ENCODE measurements at regions not wholly inside any gene's neighbourhood (a gene's known extent, or its start where the extent isn't known, plus 50 kb on each side); places are given as distances from the start of the nearest gene placed in this dataset.

- POLR2A ChIA-PET (ENCODE audit: low non-redundant PET): no interaction called here
- no peak overlapping the region for H3K27ac ChIP-seq
- CTCF ChIA-PET: interaction anchor here (0.6 kb wide), 1 partner anchor 725 kb away, joined by 7 read pairs; no protein-coding TSS in a partner anchor
- no peak for DNase-seq (ENCODE audit: low spot score)
- TF ChIP-seq CTCF (conservative IDR thresholded peaks at IDR 0.05; ENCODE audit: low read depth): no peak
These were observed 219.4 kb downstream of the FOXL1 start for GRCh38 chr16:86797700-86798099.

DNA sequence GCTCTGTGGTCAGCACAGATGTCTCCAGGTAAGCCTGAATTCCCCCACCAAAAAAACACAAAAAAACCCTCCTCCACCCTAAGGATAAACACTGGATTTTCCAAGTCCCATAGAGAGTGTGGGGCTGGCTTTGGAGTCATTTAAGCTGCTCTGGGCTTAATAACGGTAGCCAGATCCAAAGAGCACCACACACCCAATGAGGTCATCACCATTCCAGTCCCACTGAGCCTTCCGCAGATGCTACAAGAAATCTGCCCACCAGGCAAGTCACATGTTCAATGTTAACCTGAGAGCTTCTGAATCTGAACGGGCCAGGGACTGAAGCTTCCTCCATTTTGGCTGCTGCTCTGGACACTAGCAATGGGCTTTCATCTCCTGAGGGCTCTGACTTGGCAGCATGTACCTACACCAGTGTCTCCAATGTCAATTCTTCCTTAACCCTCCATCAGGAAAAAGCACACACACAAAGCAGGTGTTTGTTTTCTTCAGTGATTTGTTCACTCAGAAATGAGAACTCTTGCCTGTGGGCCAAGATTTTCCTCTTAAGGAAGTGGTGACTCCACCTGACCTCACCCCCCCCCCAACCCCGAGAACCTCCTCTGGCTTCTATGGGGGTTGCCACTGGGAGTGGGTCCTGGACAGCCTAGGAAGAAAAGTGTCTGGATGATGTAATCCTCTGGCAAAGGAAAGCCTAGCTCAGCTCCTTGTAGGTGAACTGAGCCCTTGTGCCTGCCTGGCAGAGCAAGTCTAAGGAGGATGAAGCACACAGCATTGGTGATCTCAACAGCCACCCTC, 220.1 kb downstream of the FOXL1 start:
- DNase-seq (ENCODE audit: low spot score): no peak
- TF ChIP-seq CTCF (conservative IDR thresholded peaks at IDR 0.05; ENCODE audit: low read depth): no peak
- POLR2A ChIA-PET (ENCODE audit: low non-redundant PET): no interaction called here
- no peak overlapping the region for H3K27ac ChIP-seq
- CTCF ChIA-PET: interaction anchor here (0.6 to 1.1 kb wide), 2 partner anchors 254 to 725 kb away, joined by 6 to 7 read pairs; no protein-coding TSS in a partner anchor

- ChIA-PET CTCF (interaction anchor here (0.7 to 1.1 kb wide), 2 partner anchors 92 to 253 kb away, joined by 3 to 6 read pairs; no protein-coding TSS in a partner anchor), POLR2A (ENCODE audit: low non-redundant PET) (no interaction called here)
- no peak overlapping the region for H3K27ac ChIP-seq
- TF ChIP-seq CTCF (conservative IDR thresholded peaks at IDR 0.05; ENCODE audit: low read depth): no peak
- no peak for DNase-seq (ENCODE audit: low spot score)
These were observed 221.0 kb downstream of the FOXL1 start for GRCh38 chr16:86799367-86799766.

DNA sequence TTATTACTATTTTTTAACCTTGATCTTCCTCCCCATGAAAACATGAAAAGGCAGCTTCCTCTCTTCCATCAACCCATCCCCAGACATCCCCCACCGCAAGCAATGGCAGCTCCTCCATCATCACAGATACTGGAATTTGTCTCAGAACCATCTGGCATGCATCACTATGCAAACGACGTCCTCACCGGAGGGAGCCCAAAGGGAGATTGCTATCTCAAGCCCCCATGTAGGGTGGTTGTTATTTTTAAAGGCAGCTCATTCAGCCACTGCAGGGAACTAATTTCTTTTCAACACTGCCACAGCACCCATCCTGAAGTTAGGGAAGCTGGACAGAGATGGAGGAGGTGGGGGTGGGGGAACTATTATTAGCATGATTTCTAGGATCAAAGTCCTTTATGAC, 222.5 kb downstream of the FOXL1 start:
- TF ChIP-seq CTCF (conservative IDR thresholded peaks at IDR 0.05; ENCODE audit: low read depth): no peak
- no peak for DNase-seq (ENCODE audit: low spot score)
- no peak overlapping the region for H3K27ac ChIP-seq
- CTCF ChIA-PET: interaction anchor here (1.6 kb wide), 1 partner anchor 17 kb away, joined by 7 read pairs; no protein-coding TSS in a partner anchor
- POLR2A ChIA-PET (ENCODE audit: low non-redundant PET): no interaction called here

- ChIA-PET CTCF (interaction anchor here (0.6 to 1.6 kb wide), 2 partner anchors 16 to 41 kb away, joined by 3 to 7 read pairs; no protein-coding TSS in a partner anchor), POLR2A (ENCODE audit: low non-redundant PET) (no interaction called here)
- no peak overlapping the region for H3K27ac ChIP-seq
- TF ChIP-seq CTCF (conservative IDR thresholded peaks at IDR 0.05; ENCODE audit: low read depth): no peak
- DNase-seq (ENCODE audit: low spot score): no peak
These were observed 223.7 kb downstream of the FOXL1 start for GRCh38 chr16:86802013-86802412.

GRCh38 chr16:86805188-86805587, 226.8 kb downstream of the FOXL1 start:
- no peak for DNase-seq (ENCODE audit: low spot score)
- no peak overlapping the region for H3K27ac ChIP-seq
- ChIA-PET POLR2A (ENCODE audit: low non-redundant PET) (no interaction called here), CTCF (no interaction called here)
- no peak for TF ChIP-seq CTCF (conservative IDR thresholded peaks at IDR 0.05; ENCODE audit: low read depth)

Measured in RWPE1 (cell line).